Renal cortex interstitium (tissue), 11 donors: ENCODE measurements at regions not wholly inside any gene's neighbourhood (a gene's known extent, or its start where the extent isn't known, plus 50 kb on each side); places are given as distances from the start of the nearest gene placed in this dataset.

ENCODE experiments used
- DNase-seq, 11 donors: peaks; one replicate each; pipeline ENCODE4 v3.0.0-alpha.2; 2013; ENCODE audit warnings: low read depth in 9 of 11, low spot score in 4 of 11; ENCODE audit errors: extremely low read depth in 1 of 11

GRCh38 chr6:139821676-139822223, 447.3 kb upstream of the CITED2 start:
- no peak for DNase-seq

- DNase-seq, result no peak
Measured at GRCh38 chr6:139820210-139820609, 445.8 kb upstream of the CITED2 start.

GRCh38 chr6:139819776-139820175, 445.3 kb upstream of the CITED2 start:
- DNase-seq, result no peak

- DNase-seq, result no peak
Measured at GRCh38 chr6:139812939-139813338, 438.5 kb upstream of the CITED2 start.

- DNase-seq, result no peak
Measured at GRCh38 chr6:139801571-139802321, 427.3 kb upstream of the CITED2 start.

DNA sequence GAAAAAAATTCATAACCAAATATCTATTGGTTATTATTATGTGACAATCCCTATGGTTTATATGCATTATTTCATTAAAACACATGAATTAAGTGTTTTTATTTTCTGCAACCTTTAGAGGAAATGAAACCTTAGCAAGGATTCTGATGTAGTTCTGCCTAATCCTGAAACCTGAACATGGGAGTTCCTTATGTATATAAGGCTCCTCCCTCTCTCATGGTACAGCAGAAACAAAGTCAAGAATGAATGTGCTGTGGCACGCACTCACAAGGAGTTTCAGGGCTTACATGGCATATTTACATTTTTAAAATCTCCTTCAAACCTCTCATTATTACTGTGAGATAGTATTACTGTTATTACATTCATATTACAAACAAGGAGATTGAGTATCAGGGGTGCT, 426.4 kb upstream of the CITED2 start:
- no peak for DNase-seq

- DNase-seq, result no peak
Measured at GRCh38 chr6:139790527-139790926, 416.1 kb upstream of the CITED2 start.

GRCh38 chr6:139784222-139784769, 409.8 kb upstream of the CITED2 start:
- DNase-seq, result no peak

- DNase-seq, result no peak
Measured at GRCh38 chr6:139779988-139780774, 405.7 kb upstream of the CITED2 start.

- DNase-seq, result no peak
Measured at GRCh38 chr6:139778688-139779087, 404.2 kb upstream of the CITED2 start.

DNA sequence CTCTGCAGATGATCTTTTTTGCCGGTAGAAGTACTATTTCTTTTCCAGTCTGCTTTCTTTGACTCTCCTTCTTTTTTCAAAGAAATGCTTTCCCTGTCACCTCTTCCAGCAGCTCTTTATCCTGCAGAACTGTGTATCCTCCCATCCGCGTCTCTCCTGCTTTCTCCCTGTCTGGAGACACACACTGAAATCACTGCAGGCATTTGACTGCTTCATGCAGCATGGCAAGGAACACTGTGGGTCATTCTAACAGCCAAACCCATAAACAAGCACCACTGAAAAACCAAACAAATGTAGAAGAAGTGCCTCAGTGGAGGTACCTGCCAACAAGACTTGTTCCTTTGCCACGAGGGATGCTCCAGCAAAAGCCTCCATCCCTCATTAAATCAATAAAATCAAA, 403.7 kb upstream of the CITED2 start:
- no peak for DNase-seq

DNA sequence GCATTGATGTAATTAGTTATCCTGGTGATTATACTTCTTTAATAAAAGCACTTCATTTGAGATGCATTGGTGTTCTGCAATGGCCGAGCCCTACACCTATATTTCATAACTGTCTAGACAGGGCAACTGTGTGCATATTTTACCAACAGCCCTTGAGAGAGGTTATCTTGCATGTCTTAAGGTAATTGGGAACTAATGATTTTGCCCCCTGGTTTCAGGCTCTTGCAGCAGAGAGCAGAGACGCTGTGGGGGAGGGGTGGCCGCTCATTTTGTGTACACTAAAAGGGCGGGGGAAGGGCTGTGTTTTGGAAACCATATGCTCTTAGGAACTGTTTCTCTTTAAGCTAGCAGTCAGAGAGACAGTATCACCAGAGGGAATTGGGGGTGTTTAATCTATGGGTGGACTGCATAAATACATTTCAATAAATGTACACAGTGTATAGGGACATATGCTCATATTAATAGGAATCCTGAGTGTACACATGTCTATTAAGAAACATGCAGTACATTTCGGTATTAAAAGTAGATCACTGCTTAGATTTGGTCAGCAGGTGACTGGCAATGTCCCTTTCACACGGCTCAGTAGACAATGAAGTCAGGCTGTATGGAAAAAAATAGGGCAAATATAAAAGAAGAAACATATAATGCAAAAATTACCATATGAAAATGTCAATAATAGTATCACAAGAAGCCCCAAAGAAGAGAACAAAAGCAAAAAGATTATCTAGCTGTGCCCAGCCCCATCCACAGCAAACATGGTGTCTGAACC, 402.9 kb upstream of the CITED2 start:
- no peak for DNase-seq

DNA sequence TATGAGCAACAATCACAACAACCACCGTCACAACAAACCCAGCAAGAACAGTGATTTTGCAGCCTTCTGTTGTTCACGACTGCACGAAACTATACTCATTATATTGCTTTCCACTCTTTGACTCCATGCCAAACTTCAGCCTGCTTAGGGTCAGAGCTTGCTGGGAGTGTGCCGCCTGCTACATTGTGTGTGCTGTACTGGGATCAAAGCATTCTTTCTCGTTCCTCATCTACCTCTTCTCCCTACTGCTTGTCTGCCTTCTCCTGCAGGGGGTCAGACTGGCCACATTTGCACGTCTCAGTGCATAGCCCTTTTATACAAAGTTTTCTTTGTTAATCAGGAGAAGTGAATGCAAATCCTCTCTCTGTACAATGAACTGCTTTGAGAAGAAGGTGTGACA, 401.6 kb upstream of the CITED2 start:
- peak in 1 of 11 donors; percentile 54 for DNase-seq

- no peak for DNase-seq
Measured at GRCh38 chr6:139768196-139768595, 393.7 kb upstream of the CITED2 start.

- DNase-seq, result no peak
Measured at GRCh38 chr6:139766796-139767195, 392.3 kb upstream of the CITED2 start.

DNA sequence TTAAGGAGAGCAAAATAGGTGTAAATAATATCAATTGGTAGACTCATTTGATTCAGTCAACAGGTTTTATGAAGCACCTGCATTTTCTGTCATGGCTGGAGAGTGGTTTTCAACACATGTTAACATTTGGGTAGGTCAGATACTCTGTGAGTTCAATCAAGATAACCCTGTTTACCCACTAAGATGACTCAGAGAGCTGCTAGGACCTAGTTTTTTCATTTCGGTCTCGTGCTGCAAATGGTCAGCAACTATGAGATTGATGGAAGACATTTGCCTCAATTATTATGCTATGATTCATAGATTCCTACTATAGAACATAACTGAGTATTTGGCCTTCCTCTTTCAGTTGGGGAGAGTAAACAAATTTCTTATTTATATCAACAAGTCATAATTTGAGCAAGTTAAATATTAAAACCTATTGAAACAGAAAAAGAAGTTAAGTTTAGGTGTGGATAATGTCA, 391.4 kb upstream of the CITED2 start:
- no peak for DNase-seq

GRCh38 chr6:139764498-139764986, 390.1 kb upstream of the CITED2 start:
- no peak for DNase-seq

- DNase-seq, result no peak
Measured at GRCh38 chr6:139763468-139764210, 389.2 kb upstream of the CITED2 start.
